HG03280 (cell line): ENCODE measurements at regions not wholly inside any gene's neighbourhood (a gene's known extent, or its start where the extent isn't known, plus 50 kb on each side); places are given as distances from the start of the nearest gene placed in this dataset.
"Not testable (repeated sequence)": the region's sequence is repeated elsewhere in the genome, so short reads cannot be mapped to it uniquely, and the experiment has no call there.

Experiments
- ATAC-seq: cut with Tn5 transposase; IDR thresholded peaks from one replicate; pipeline ENCODE4 v1.9.1; 2021; ENCODE audit warnings: mild to moderate bottlenecking, moderate library complexity; ENCODE audit not compliant: unreplicated experiment

DNA sequence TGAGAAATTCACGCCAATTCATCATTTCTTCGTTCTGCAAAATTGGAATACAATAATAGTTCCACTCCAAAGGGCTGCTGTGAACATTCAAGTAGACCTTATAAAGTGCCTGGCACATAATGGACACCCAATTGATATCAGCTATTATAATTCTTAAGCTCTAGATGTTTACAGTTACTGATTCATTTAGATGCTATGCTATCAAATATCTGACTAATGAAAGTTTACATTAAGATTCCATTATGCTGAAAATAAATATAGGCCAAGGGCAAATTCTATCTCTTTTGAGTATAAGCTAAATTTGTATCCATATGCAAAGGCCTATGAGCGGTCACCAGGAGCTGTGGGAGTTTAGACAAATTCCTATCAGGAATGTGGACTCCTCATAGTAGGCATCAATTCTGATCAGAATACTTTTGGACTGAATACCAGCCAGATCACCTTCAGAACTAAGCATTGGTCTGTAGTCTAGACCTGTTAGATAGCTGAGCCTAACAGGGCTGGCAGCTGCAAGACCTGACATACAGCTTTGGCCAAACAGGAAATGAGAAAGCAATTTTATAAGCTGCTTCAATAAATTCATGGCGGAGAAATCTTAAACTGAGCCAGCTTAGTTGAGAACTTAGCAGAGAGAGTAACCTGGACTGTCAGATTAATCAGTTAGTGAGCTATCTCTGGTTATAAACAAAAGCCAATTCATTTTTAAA is 384.3 kb upstream of the ACTRT1 start:
- ATAC-seq: no peak

DNA sequence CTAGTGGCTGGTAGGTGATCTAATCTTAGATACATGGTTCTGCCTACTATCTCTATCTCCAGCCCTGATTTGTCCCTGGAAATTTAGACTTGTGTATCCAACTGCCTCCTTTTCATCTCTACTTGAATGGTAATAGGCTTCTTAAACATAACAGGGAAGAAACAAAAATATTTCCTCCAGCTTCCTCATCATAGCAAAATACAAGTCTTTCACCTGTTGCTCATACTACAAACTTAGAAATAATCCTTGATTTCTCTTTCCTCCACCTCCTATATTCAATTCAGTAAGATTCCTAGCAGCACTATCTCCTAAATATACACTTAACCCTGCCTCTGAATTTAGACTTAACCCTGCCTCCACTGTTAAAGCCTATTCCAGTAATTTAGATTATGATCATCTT is 373.3 kb upstream of the ACTRT1 start:
- no peak for ATAC-seq

DNA sequence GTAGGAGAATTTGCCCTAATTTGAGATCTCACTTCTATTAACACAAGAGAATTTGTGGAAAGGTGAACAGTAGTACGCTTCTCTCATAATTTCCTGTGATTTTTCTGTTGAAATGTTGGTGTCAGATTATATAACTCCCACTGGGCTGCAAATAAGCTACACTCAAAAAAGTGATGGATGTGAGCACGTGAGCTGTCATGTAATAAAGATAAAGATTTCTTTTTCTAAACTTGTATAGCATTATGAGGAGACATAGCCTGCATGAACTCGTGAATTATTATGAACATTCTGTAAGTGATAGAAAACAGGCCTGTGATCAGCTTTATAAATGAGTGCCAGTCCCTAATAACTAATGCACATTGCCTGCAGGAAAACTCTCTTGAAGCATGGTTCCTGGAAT is 356.6 kb upstream of the ACTRT1 start:
- ATAC-seq: no peak

DNA sequence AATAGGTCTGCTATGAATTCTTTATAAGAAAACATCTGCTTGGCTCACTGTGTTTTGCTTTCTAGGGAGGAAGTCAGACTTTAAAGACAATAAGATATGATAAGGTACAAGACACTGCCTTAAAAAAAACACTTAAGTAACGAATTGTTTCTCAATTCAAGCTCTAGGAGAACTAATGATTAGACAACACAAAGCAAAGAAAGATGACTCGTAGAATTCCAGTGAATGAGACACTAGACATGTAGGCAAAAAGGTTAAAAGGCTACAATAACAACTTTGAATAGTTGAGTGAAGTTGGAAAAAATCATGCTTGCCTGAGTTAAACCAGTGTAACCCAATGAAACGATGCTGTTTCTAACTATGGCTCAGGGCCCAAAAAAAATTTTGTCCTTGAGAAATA is 344.4 kb upstream of the ACTRT1 start:
- no peak for ATAC-seq

DNA sequence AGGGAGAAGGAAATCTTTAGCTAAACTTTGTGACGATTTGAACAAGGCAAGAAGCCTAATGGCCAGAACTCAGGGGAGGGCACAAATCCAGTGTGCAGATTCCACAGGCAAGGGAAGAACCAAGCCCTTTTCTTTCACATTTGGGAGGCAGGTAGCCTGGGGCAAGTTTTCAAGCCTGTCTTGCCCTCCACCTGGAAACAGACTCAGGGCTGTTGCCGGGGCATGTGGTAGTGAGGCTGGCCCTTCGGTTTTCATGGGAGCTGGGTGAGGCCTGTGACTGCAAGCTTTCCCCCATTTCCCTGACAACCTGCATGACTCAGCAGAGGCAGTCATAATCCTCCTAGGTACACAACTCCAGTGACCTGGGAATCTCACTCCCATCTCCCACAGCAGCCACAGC is 331.6 kb upstream of the ACTRT1 start:
- not testable (repeated sequence) for ATAC-seq

DNA sequence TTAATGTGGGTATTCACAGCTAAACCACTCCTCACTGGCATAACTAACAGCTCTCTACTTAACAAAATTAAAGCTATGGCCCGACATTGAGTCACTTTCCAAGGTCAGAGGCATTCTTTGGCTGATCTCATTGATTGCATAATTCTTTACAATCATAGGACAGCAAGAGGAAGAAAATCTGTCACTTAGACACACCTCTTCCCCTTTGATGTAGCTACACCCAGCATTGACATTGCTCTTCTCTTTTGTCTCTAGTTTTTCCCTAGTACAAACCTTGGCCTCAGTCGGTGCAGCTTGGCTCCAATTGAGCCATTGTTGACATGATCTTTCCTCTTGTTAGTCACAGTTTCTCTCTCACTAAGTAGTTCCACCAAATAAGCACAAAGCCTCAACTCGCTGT is 313.3 kb upstream of the ACTRT1 start:
- no peak for ATAC-seq

DNA sequence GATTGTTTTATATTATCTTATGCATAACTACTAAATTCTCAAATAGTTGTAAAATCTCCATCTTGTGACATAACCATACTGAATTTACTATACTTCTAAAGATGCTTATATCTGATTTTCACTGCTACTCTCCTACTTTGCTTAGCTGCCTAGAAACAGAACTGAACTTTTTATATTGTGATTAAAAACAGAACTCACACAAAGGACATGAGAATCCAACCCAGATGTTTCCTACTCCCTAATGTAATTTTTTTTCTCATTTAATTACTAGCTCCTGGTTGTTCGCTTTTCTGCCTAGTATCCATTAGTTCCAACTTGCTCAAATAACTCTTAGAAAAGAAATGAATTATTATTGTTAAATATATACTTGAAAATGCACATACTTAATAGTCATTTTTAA is 283.5 kb upstream of the ACTRT1 start:
- ATAC-seq: no peak

DNA sequence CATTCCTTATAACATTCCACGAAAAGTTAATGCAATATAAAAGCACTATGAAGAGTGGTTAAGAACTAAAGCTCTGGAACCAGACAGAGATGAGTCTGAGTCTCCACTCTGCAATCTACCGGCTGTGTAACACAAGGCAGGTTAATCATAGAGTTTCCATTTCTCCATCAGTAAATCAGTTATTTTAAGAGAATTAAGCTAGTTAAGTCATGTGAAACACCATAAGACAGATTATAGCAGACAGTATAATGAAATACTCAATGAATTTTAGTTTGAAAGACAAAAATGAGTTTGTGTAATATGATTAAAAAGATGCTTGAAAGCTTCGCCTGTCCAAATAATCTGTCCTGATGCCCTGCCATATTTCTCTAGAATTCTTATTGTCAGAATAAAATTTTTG is 282.6 kb upstream of the ACTRT1 start:
- no peak for ATAC-seq

DNA sequence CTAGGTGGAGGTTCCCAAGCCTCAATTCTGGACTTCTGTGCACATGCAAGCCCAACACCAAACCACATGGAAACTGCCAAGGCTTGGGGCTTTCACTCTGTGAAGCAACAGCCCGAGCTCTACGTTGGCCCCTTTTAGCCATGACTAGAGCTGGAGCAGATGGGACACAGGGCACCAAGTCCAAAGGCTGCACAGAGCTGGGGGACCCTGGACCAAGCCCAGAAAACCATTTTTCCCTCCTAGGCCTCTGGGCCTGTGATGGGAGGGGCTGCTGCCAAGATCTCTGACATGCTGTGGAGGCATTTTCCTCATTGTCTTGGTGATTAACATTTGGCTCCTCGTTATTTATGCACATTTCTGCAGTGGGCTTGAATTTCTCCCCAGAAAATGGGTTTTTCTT is 258.7 kb upstream of the ACTRT1 start:
- no peak for ATAC-seq

DNA sequence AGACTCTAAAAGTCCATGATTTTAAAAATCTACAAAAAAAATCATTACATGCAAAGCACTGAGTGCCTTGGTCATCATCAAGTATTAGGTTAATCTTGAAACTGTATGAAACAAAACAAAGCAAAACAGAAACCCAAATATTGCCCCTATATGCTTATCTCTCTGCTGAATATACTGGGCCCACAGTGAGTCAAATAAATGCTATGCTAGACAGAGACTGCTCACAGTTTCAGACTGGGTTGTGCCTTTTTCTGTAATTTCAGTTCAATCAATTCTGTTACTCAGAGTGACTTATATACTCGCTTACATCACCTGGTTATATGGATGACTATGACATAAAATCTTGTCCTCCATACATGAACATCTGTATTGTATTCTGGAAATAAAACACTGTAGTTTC is 257.1 kb upstream of the ACTRT1 start:
- no peak for ATAC-seq

DNA sequence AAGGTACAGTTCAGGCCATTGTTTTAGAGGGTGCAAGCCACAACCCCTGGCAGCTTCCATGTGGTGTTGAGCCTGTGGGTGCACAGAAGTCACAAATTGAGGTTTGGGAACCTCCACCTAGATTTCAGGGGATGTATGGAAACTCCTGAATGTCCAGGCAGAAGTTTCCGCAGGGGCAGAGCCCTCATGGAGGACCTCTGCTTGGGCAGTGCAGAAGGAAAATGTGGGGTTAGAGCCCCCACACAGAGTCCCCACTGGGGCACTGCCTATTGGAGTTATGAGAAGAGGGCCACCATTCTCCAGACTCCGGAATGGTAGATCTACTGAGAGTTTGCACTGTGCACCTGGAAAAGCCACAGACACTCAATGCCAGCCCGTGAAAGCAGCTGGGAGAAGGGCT is 242.0 kb upstream of the ACTRT1 start:
- ATAC-seq: no peak

DNA sequence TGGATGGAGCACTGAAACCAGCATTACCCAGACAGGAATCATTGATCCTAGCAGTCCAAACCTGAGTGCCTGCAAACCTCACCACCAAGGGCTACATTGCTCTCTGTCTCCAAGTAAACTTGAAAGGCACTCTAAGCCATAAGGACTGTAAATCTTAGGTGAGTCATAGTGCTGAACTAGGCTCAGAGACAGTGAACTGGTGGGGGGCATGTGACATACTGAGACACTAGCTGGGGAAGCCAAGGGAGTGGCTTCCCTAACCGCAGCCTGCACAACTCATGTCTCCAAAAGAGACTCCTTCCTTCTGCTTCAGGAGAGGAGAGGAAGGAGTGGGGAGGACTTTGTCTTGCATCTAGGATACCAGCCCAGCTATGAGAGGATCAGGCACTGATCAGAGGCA is 235.5 kb upstream of the ACTRT1 start:
- ATAC-seq: no peak

DNA sequence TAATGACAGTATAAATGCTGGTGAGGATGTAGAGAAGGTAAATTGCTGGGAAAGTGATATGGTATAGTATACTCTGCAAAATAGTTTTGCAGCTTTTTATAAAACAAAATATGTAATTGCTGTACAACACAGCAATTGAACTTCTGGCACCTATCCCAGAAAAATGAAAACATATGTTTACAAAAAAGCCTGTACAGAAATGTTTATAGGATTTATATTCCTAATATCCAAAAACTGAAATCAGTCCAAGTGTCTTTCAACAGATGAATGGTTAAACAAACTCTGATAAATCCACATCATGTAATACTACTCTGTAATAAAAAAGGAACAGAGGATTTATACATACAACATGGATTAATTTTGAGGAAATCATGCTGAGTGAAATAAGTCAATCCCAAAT is 198.4 kb upstream of the ACTRT1 start:
- ATAC-seq: no peak

DNA sequence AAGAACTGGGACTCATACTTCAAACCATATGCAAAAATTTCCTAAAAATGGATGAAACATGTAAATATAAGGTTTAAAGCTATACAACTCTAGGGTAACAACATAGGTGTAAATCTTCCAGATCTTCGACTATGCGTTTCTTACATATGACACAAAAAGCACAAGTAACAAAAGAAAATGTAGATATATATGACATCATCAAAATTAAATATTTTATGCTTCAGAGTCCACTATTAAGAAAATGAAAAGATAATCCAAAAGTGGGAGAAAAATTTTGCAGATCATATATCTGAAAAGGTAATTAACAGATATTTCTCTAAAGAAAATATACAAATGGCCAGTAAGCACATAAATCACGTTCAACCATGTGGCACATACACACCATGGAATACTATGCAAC is 164.2 kb upstream of the ACTRT1 start:
- no peak for ATAC-seq

DNA sequence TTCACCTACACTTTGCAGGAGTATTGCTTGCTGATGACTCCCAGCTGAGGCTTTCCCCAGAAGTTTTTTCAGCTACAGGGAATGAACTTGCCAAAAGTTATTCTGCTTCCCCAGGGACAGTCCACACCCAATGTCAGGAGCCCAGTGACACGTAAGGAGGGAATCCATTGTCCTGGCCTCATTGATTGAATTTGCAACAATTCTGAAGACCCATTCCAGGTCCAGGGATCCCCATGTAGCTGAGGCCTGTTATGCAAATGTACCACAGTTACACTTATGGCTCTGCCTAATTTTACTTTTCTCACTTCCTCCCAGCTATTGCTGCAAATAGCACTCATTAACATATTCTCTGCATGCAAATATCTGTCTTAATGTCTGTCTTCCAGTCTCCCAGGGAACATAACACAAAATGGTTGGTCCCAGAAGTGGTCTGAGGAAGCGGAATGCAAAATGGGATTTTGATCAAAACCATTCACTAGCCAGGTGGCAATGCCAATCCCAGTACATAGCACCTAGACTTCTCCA is 113.7 kb upstream of the ACTRT1 start:
- no peak for ATAC-seq

DNA sequence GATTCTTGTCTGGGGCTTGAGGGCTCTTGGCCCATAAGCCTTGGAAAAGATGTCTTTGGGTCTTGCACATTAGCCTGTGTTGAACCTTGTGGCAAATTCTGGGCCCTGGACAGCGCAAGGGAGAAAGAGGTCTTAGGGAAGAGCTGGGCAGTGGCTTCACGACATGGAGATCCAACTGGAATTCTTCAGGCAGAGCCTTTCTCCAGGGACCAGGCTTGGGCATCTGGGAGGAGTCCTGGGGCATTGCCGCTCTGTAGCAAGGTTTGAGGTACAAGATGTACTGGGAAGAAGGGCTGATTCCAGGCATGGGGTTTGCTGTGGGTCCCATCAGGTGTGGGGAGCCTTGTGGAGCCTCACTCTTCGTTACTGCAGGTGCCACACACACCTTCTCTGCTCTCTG is 104.0 kb upstream of the ACTRT1 start:
- no peak for ATAC-seq

DNA sequence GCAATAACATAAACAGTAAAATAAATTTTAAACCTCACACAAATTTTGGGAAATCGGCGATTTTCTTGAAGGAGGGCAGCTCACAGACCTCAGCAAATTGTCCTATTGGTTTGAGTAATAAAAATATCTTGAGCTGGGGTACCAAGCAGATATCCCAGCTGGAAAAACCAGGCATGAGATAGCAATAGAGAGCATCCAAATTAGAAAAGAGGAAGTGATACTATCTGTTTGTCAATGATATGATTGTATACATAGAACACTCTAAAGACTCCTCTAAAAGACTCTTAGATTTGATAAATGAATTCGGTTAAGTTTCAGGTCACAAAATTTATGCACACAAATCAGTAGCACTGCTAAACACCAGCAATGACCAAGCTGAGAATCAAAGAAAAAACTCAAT is 90.5 kb upstream of the ACTRT1 start:
- ATAC-seq: no peak

DNA sequence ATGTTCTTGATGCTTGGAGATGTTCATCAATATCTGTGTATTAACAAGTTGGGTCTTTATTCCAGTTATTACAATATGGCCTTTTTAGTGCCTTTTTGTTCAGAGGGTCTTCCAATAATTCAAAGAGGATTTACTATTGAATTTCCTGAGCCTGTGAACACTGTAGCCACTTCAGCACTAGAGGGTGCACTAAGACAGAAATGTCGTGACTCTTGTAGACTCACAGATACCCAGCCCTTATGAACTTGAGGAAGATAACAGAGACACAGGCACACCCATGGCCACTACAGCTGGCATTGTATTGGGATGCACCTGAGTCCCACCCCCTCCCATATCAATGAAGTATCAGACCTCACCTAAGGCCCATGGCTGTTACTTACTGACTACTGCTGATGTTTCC is 54.4 kb upstream of the ACTRT1 start:
- no peak for ATAC-seq

DNA sequence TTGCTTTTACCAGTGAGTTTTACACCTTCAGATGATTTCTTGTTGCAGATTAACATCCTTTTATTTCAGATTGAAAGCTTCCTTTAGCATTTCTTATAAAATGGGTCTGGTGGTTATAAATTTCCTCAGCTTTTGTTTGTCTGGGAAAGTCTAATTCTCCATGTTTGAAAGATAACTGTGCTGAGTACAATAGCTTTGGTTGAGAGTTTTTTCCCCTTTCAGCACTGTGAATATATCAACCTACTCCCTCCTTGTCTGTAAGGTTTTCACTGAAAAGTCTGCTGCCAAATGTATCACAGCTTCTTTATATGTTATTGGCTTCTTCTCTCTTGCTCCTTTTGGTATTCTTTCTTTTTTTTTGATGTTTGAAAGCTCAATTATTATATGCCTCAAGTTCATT is 53.5 kb upstream of the ACTRT1 start:
- ATAC-seq: no peak
